Keratinocyte (primary cell): ENCODE measurements at regions not wholly inside any gene's neighbourhood (a gene's known extent, or its start where the extent isn't known, plus 50 kb on each side); places are given as distances from the start of the nearest gene placed in this dataset.

Experiments used
- DNase-seq: peaks from one replicate; pipeline ENCODE4 v3.0.0-alpha.2; 2011; ENCODE audit warnings: low read depth, missing footprints, low spot score
- FAIRE-seq: peaks from 2 replicates; lab custom pipeline; 2011; peaks lifted over from hg19 to GRCh38; lab: Jason Lieb, UNC
- H2AFZ ChIP-seq: 2 replicates; pipeline ENCODE4 v1.6.0; 2012; ENCODE audit warnings: low read length, control low read depth, inconsistent platforms; ENCODE audit not compliant: control insufficient read depth
- H3K27ac ChIP-seq: 2 replicates; pipeline ENCODE4 v1.5.1; 2011; ENCODE audit warnings: low read length; ENCODE audit not compliant: control insufficient read depth, insufficient read depth
- H3K27me3 ChIP-seq: 3 replicates; pipeline ENCODE4 v1.6.0; 2011; ENCODE audit warnings: low read length; ENCODE audit not compliant: control insufficient read depth, insufficient read depth; ENCODE audit errors: extremely low read depth
- H3K36me3 ChIP-seq, 2 experiments: 2 replicates in 1 of 2; 3 replicates in 1 of 2; pipeline ENCODE4 v1.5.1; 2011; ENCODE audit warnings: low read length in 2 of 2, mild to moderate bottlenecking in 1 of 2; ENCODE audit not compliant: control insufficient read depth in 2 of 2, insufficient read depth in 2 of 2; ENCODE audit errors: extremely low read depth in 1 of 2
- H3K4me1 ChIP-seq: 3 replicates; pipeline ENCODE4 v1.5.1; 2011; ENCODE audit warnings: low read length; ENCODE audit not compliant: control insufficient read depth, insufficient read depth; ENCODE audit errors: extremely low read depth
- H3K4me2 ChIP-seq: 3 replicates; pipeline ENCODE4 v1.6.0; 2011; ENCODE audit warnings: low read depth, low read length; ENCODE audit not compliant: control insufficient read depth, insufficient read depth; ENCODE audit errors: extremely low read depth
- H3K4me3 ChIP-seq, 3 experiments: fragments of 200-600 bp in 1 of 3; sonication (generic) in 1 of 3; 2 replicates in 2 of 3; 3 replicates in 1 of 3; pipeline ENCODE4 v1.5.1; 2011 to 2016; ENCODE audit warnings: low read length in 3 of 3, mild to moderate bottlenecking in 3 of 3, control low read depth in 2 of 3, inconsistent platforms in 1 of 3, low read depth in 1 of 3, mixed read lengths in 1 of 3, mixed run types in 1 of 3, moderate library complexity in 1 of 3; ENCODE audit not compliant: control insufficient read depth in 2 of 3, insufficient read depth in 2 of 3; ENCODE audit errors: extremely low read depth in 1 of 3
- H3K79me2 ChIP-seq: 2 replicates; pipeline ENCODE4 v1.6.0; 2012; ENCODE audit warnings: low read length; ENCODE audit not compliant: control insufficient read depth, insufficient read depth
- H3K9ac ChIP-seq: 3 replicates; pipeline ENCODE4 v1.6.0; 2011; ENCODE audit warnings: low read length; ENCODE audit not compliant: control insufficient read depth, insufficient read depth; ENCODE audit errors: extremely low read depth
- H3K9me1 ChIP-seq: 3 replicates; pipeline ENCODE4 v1.6.0; 2011; ENCODE audit warnings: low read length; ENCODE audit not compliant: control insufficient read depth, insufficient read depth; ENCODE audit errors: extremely low read depth
- H3K9me3 ChIP-seq: 2 replicates; pipeline ENCODE4 v1.5.1; 2012; ENCODE audit warnings: low read depth, low read length; ENCODE audit not compliant: control insufficient read depth
- H4K20me1 ChIP-seq: 3 replicates; pipeline ENCODE4 v1.6.0; 2011; ENCODE audit warnings: low read length; ENCODE audit not compliant: control insufficient read depth, insufficient read depth; ENCODE audit errors: extremely low read depth
- CTCF ChIP-seq, 3 experiments: IDR thresholded peaks in 1 of 3; conservative IDR thresholded peaks in 1 of 3; optimal IDR thresholded peaks in 1 of 3; 2 replicates in 2 of 3; 3 replicates in 1 of 3; pipeline versions ENCODE3 to v1.5.1; 2011; ENCODE audit warnings: low read length in 3 of 3, mild to moderate bottlenecking in 3 of 3, moderate library complexity in 2 of 3, control low read depth in 1 of 3, inconsistent platforms in 1 of 3; ENCODE audit not compliant: insufficient read depth in 2 of 3; ENCODE audit errors: extremely low read depth in 1 of 3
- EZH2 ChIP-seq: IDR thresholded peaks from one replicate; pipeline ENCODE4 v1.6.1; 2012; ENCODE audit warnings: inconsistent platforms, mild to moderate bottlenecking, low read length, moderate library complexity
- dilution Hi-C: fragments of 300-500 bp; cut with MboI; formaldehyde crosslinking; loops from one replicate; pipeline ENCODE4 v1.7.0; 2020; ENCODE audit warnings: low sequenced_read_pairs; ENCODE audit not compliant: extremely low pct_ligation_motif_present

- Histone ChIP-seq H3K4me3 (no peak overlapping the region), H3K79me2 (no peaks in the 10 kb centered on the region), H3K9me3 (no peaks in the 10 kb centered on the region), H3K27me3 (no peaks in the 10 kb centered on the region), H3K36me3 (no peaks in the 10 kb centered on the region), H3K4me2 (no peak overlapping the region), H3K27ac (no peak overlapping the region), H3K9me1 (no peaks in the 10 kb centered on the region), H2AFZ (no peak overlapping the region), H3K9ac (no peak overlapping the region), H3K4me1 (no peaks in the 10 kb centered on the region), H4K20me1 (no peaks in the 10 kb centered on the region)
- dilution Hi-C loops: no loop called here
- DNase-seq: no peak
- FAIRE-seq: no peak
- no peak for TF ChIP-seq CTCF (optimal IDR thresholded peaks at IDR 0.05 in 1 of 3, IDR thresholded peaks at IDR 0.05 in 1 of 3, conservative IDR thresholded peaks at IDR 0.05 in 1 of 3; ENCODE audit: extremely low read depth in 1 of 3, insufficient read depth in 2 of 3, low read length in 3 of 3)
- TF ChIP-seq EZH2: no peak
These were observed 264.8 kb downstream of the THBS2 start for GRCh38 chr6:168988801-168989200.

- no peak overlapping the region for H3K4me3 ChIP-seq
- H2AFZ ChIP-seq: no peak overlapping the region
- H3K79me2 ChIP-seq: no peaks in the 10 kb centered on the region
- no peak overlapping the region for H3K27ac ChIP-seq
- H3K9me3 ChIP-seq: no peaks in the 10 kb centered on the region
- dilution Hi-C loops: no loop called here
- no peaks in the 10 kb centered on the region for H3K4me1 ChIP-seq
- FAIRE-seq (no peak), DNase-seq (no peak)
- TF ChIP-seq EZH2 (no peak), CTCF (optimal IDR thresholded peaks at IDR 0.05 in 1 of 3, IDR thresholded peaks at IDR 0.05 in 1 of 3, conservative IDR thresholded peaks at IDR 0.05 in 1 of 3; ENCODE audit: extremely low read depth in 1 of 3, insufficient read depth in 2 of 3, low read length in 3 of 3) (no peak)
- H3K9ac ChIP-seq: no peak overlapping the region
- H3K27me3 ChIP-seq: no peaks in the 10 kb centered on the region
- H3K36me3 ChIP-seq: no peaks in the 10 kb centered on the region
- H3K4me2 ChIP-seq: no peak overlapping the region
- H3K9me1 ChIP-seq: no peaks in the 10 kb centered on the region
- H4K20me1 ChIP-seq: no peaks in the 10 kb centered on the region
These were observed 265.4 kb downstream of the THBS2 start for GRCh38 chr6:168988280-168988679.
